ENCODE measurements at regions not wholly inside any gene's neighbourhood (a gene's known extent, or its start where the extent isn't known, plus 50 kb on each side); places are given as distances from the start of the nearest gene placed in this dataset.
A peak's percentile ranks its signal among the peaks of the same experiment; 100 is the strongest.

GRCh38 chr15:24763891-24764290 lies 88.3 kb downstream of the NPAP1 start:
- intact Hi-C loops (cut with DNase I) = no loop called here
- Histone ChIP-seq H3K27ac (no peak overlapping the region), H3K27me3 (no peaks in the 10 kb centered on the region), H3K4me3 (replicated peaks in 1 of 3) (no peak overlapping the region), H3K9me3 (no peaks in the 10 kb centered on the region), H3K4me1 (no peaks in the 10 kb centered on the region), H3K36me3 (no peaks in the 10 kb centered on the region)
- no peak for DNase-seq
- WGBS, 2 donors = 75 to 76% methylated on average over 4 of the region's 4 CpGs
- TF ChIP-seq POLR2A (IDR thresholded peaks at IDR 0.05) (no peak), CTCF (IDR thresholded peaks at IDR 0.05) (no peak)

- Histone ChIP-seq H3K36me3 (no peaks in the 10 kb centered on the region), H3K4me3 (replicated peaks in 1 of 3) (no peak overlapping the region), H3K4me1 (no peaks in the 10 kb centered on the region), H3K9me3 (no peaks in the 10 kb centered on the region), H3K27me3 (no peaks in the 10 kb centered on the region), H3K27ac (no peak overlapping the region)
- TF ChIP-seq CTCF (IDR thresholded peaks at IDR 0.05) = no peak
- TF ChIP-seq POLR2A (IDR thresholded peaks at IDR 0.05) = no peak
- no peak for DNase-seq
- intact Hi-C loops (cut with DNase I) = no loop called here
- WGBS, 2 donors = 77 to 89% methylated on average over 7 of the region's 7 CpGs
These were observed 89.0 kb downstream of the NPAP1 start for GRCh38 chr15:24764375-24765171.

GRCh38 chr15:24766511-24767133 lies 91.0 kb downstream of the NPAP1 start:
- WGBS, 2 donors = 66 to 67% methylated on average over 1 of the region's 1 CpG
- intact Hi-C loops (cut with DNase I) = no loop called here
- TF ChIP-seq CTCF (IDR thresholded peaks at IDR 0.05) (no peak), POLR2A (IDR thresholded peaks at IDR 0.05) (no peak)
- Histone ChIP-seq H3K27ac (no peak overlapping the region), H3K4me3 (replicated peaks in 1 of 3) (no peak overlapping the region), H3K36me3 (no peaks in the 10 kb centered on the region), H3K27me3 (no peaks in the 10 kb centered on the region), H3K4me1 (no peaks in the 10 kb centered on the region), H3K9me3 (no peaks in the 10 kb centered on the region)
- no peak for DNase-seq

- 24% methylated on average over 6 of the region's 6 CpGs for WGBS, 2 donors
- Histone ChIP-seq H3K9me3 (no peaks in the 10 kb centered on the region), H3K36me3 (no peaks in the 10 kb centered on the region), H3K27ac (no peak overlapping the region), H3K27me3 (no peaks in the 10 kb centered on the region), H3K4me3 (replicated peaks in 1 of 3) (no peak overlapping the region), H3K4me1 (no peaks in the 10 kb centered on the region)
- intact Hi-C loops (cut with DNase I) = no loop called here
- peak in 1 of 2 donors; percentile 3 for DNase-seq
- no peak for TF ChIP-seq POLR2A (IDR thresholded peaks at IDR 0.05)
- peak in 1 of 6 experiments; percentile 6 for TF ChIP-seq CTCF (IDR thresholded peaks at IDR 0.05)
These were observed 96.7 kb downstream of the NPAP1 start for GRCh38 chr15:24772266-24772665.

All from thyroid gland (tissue), 4 donors.